ENCODE measurements at regions not wholly inside any gene's neighbourhood (a gene's known extent, or its start where the extent isn't known, plus 50 kb on each side); places are given as distances from the start of the nearest gene placed in this dataset.
"Not testable (repeated sequence)": the region's sequence is repeated elsewhere in the genome, so short reads cannot be mapped to it uniquely, and the experiment has no call there.

DNA sequence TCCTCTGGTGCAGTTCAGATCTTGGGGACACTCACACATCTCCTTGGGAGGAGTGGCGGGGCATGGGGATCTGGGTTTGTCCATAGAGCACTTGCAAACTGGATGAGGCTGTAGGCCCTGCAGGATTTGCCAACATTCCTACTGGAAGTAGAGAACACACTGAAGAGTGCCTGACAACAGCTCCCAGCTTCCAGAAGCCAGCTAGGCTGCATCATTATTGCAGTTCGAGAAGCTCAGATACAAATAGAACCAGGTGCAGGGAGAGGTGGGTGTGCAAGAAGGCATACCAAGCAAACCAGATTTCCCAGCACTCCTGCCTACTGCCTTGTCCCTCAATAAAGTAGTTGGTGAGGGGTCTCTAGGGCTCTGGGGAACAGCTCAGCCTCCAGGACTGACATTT lies 52.5 kb downstream of the RHOB start:
- no peak for DNase-seq

DNA sequence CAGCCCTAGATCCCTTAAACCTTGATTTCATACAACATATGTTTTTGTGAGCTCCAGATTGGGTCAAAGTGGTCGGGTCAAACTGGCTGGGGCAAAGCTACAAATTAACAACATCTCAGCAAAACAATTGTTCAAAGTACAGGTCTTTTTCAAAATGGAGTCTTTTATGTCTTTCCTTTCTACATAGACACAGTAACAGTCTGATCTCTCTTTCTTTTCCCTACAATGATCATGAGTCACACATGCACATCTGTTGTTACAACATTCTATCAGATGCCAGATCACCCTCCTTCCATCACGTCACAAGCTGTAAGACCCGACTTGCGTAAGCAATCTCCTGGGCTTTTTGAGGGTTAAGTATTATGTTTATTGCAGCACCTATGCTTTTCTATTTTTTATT lies 55.1 kb downstream of the RHOB start:
- DNase-seq = peak; percentile 65 to 67

DNA sequence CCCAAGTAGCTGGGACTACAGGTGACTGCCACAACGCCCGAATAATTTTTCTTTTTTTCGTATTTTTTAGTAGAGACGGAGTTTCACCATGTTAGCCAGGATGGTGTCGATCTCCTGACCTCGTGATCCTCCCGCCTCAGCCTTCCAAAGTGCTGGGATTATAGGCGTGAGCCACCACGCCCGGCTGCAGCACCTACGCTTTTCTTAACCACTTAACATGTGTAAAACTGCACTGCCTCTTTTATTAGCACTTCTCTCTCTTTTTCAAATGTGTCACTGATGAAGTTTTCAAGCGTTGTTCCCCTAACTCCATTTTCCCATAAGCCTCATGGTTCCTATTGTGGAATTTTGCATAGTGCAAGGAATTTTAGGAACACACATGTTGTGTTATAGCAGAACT lies 55.6 kb downstream of the RHOB start:
- DNase-seq = not testable (repeated sequence)

DNA sequence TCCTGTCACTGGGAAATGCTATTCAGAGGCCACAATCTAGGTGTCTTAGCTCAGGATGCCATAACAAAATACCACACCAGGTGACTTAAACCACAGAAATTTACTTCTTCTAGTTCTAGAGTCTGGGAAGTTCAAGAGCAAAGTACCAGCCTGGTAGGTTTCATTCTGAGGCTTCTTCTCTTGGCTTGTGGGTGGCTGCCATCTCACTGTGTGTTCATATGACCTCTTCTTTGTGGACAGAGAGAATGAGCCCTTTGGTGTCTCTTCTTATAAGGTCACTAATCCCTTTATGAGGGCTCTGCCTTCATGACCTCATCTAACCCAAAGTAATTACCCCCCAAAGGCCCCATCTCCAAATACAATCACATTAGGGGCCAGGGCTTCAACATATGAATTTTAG lies 57.3 kb downstream of the RHOB start:
- no peak for DNase-seq

DNA sequence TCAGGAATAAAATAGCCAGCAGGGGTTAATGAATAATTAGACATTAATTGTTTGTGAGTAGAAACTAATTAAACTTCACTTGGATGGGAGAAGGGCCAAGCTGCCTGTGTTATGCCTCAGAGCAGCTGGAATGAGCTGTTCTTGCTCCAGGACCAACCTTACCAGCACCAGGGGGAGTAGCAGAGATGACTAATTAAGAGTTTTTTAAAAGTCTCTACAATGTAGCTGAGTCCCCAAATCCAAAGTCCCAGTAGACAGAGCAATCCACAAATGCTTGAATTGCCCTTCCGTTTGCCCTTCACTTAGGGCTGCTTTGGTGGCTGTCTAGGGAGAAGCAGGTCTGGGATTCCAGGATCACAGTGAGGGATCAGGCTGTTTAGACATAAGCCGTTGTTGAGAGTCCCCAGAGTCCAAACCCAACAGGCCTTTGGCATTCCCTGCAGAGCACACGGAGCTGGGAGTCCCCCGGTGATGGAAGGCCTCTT lies 59.4 kb downstream of the RHOB start:
- no peak for DNase-seq

DNA sequence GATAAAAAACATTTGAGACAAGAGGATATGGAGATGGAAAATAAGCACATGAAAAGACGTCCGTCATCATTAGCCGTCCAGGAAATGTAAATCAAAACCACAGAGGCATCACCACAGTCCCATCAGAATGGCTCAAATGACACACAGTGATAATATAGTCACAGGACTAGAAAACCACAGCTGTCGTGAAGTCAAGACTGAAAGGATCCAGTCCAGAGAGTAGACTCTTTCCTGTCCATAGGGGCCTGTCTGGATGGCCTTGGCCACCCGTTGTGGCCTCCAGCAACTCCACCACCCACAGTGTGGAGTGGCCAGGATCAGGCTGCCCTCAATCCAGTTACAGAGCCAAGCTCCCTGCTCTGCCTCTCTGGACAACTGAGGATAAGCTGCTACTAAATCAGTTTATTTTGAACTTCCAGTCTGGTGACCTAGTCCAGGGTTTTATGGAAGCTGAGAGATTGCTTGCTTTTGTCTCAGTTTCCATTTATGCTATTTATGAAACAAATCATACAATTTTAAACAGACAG lies 60.4 kb downstream of the RHOB start:
- DNase-seq = peak; percentile 51 to 52

DNA sequence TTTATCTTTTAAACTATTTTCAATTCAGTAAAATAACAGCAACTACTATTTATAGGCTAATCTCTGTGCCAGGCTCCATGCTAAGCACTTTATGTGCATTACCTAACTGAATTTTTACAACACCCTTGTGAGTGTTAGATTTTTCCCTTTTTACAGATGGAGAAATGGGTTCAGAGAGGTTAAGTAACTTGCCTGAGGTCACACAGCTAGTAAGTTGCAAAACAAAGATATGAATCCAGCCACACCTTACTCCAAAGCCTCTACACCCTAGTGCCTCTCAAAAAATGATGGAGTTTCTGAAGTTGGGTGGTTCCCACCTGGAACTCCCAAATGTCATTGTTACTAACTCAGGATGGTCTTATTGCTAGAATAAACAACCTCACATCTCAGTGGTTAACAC lies 60.8 kb downstream of the RHOB start:
- no peak for DNase-seq

DNA sequence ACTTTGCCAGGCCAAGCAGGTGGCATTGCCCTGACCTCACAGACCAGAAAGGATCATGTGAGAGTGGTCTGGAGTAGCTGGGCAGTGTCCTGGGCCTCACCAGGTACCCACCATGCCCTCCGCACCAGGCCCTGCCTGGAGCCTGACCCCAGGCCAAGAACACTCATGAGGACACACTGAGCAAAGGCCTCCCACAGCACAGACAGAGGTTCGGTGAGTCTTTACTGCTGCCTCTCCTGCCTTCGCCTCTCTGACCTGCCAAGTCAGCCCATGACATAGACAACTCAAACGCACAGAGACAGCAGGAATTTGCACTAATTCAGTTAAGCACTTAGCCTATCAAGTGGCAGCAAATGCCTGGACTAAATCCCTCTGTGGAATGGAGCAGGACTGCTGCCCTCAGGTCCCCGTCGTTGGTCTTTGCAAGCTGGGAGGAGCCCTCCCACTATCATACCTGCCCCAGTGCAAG lies 62.5 kb downstream of the RHOB start:
- no peak for DNase-seq

DNA sequence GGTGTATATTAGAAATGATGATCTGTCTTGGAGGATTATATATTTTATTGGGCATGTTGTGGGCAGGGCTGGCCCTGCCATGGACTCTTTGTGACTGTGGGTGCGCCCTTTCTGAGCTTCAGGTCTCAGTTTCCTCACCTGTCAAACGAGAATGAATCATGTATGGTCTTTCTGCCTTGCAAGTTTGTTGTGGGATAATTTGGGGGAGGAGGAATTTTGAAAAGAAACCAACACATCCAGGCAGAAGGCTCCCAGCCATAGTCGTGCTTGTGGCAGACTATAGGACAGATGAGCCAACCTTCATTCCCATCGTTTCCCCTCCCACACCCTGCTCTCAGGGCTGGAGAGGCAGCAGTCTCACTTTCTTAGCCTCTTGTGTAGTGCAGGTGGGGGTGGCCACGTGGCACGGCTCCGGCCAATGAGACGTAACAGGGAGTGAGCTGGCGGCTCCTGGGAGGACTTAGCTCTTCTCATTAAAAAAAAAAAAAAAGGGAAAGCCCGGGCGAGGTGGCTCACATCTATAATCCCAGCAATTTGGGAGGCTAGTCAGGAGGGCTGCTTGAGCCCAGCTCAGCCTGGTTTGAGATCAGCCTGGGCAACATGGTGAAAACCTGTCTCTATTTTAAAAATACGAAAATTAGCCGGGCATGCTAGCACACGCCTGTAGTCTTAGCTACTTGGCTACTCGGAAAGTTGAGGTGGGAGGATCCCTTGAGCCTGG lies 63.1 kb downstream of the RHOB start:
- DNase-seq = no peak

DNA sequence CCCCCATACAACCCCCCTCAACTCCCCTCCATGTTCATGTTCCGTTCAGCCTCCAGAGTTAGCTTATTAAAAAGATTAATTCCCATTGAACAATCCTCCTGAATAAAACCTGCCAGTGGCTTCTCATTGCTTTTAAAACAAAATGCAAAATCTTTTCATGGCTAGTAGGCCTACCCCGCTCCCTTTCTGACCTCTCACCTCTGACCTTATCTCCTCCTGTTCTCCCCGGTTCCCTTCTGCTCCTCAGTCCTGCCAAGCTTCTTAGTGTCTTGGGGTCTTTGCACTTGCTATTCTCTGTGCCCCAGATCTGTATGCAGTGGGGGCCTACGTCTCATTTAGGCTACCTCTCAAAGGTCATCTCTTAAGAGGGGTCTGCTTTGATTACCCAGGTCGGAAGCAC lies 64.3 kb downstream of the RHOB start:
- DNase-seq = no peak

DNA sequence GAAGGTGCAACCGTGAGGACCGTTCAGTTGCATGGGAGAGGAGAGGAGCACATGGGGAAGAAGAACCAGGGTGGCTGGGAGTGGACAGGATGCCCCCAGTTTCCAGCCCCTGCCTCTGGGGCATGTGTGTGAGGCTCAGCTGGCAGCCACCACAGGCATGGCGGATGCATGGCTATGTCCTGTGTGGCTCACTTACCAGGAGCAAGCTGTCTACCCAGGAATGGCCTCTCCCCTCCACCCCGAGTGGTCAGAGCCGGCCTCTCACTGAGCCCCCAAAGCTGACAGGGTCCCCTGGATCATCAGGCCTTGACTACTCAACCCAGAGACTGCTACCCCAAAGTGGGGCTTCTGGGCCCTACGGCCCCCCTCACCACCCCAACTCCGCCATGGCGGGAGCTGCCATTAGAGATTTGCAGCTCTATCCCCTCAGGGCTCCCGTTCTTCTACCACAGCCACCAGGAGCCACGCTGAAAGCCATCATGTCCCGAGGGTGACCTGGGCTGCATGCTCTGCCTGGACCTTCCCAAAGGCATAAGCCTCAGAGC lies 65.3 kb downstream of the RHOB start:
- no peak for DNase-seq

DNA sequence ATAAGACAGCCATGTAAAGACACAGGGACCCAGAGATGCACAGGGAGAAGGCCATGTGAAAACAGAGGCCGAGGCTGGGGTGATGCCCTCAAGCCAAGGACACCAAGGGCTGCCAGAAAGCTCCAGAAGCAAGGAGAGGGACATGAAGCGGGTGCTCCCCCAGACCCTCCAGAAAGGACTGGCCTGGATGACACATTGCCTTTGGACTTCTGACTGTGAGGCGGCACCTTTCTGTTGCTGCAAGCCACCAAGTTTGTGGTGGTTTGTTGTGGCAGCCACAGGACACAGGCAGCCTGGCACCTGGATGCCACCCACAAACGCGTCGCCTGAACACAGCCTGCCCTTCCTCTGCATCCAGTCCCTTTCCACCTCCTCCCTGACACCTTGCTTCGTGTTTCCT lies 67.1 kb downstream of the RHOB start:
- no peak for DNase-seq

DNA sequence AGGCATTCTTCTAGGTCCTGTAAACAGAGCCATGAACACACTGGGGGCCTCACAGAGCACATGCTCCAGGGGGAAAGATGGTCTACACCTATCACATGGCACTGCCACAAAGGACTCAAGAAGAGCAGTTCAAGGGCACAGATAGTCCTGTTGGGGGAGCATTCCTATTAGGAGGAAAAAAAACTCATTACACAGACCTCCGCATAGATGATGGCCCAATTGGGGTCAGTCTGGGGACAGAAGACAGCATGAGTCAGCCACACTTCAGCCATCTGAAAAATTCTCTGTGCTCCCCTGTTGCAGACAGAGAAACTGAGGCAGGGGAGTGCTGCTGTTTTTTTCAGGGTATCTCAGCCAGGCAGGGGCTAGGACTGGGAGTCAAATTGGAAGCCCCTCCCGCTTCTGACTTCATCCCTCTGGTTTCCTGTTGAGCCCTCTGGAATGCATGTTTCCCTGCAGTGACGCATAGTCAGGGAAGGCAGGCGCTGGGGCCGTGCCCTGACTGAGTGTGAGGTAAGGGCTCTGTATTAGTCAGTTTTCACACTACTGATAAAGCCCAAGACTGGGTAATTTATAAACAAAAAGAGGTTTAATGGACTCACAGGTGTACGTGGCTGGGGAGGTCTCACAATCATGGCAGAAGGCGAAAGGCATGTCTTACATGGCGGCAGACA lies 67.9 kb downstream of the RHOB start:
- DNase-seq = no peak

DNA sequence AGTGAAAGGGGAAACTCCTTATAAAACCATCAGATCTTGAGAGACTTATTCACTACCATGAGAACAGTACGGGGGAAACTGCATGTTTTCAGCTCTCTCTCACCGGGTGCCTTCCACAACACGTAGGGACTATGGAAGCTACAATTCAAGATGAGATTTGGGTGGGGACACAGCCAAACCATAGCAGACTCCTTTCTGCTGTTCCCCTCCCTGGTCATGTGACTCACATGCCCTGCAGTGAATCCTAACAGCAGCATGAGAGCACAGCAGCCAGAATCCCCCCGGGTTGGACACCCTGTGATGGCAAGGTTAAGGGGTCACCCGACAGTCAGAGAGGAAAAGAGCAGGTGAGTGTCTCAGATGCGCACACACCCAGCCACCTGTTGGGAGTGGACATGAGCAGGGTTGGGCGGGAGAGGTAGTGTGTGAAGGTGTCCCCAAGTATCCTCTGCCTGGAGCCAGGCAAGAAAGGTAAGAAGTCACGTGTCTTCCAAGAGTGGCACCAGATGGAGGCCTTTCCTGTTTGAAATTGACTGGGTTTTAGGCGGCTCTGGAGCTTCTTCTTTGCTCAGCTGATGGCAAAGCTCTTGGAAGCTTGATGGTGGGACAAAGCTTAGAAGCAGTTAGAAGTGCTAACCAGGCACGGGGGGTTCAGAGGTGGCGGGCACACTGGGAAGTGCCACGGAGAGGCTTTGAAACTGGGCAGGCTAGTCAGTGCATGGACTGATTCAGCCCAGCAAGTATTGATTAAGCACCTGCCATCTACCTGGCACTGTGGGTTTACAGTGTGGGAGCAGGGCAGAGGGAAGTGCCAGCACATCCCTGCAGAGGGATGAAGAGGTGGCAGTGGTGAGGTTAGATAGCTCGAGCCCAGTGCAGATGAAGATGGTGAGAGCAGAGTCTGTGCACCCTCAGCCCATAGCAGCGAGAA lies 68.7 kb downstream of the RHOB start:
- no peak for DNase-seq

DNA sequence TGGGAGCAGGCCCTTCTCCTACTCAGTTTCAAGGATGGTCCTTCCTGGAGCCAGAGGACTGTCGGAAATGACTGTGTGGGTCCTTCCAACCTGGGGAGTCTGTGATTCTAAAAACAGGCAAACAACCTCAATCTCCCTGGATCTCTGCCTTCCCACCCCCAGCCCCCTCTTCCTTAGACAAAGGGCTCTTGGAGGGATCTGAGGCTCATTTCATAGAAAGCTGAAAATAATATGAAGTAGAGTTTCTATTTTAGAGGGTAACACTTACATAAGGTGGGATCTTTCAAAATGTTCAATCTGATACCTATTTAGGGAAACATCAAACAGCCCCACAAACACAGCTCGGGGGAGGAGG lies 69.4 kb downstream of the RHOB start:
- no peak for DNase-seq

DNA sequence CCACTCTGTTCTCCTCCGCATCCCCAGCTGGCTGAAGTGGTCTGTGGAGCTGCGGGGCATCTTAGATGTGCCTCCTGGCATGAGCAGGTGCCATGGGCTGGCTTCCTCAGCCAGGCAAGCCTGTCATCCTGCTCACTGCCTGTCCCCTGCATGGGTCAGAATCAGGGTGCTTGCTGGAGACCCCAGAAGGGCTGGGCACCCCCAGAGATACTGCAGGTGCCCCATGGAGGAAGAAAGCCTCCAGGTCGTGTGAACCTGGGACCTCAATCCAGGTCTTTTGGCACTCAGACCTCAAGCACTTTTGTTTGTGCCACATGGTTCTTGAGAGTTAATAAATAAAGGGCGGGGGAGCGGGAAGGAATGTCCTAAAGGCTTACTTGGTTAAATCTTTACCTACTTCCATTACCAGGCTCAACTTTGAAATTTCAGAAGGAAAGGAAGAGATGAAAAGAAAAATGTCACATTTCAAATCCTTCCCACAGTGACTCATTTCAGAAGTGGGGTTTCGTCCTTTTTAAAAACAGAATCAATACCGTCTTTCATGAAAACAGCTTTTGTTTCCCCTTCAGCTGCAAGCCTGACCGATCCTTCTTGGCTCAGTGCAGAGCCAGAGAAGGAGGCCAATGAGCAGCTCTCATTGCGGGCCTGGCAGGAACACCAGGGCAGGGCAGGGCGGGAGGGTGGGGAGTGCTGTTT lies 69.9 kb downstream of the RHOB start:
- no peak for DNase-seq

DNA sequence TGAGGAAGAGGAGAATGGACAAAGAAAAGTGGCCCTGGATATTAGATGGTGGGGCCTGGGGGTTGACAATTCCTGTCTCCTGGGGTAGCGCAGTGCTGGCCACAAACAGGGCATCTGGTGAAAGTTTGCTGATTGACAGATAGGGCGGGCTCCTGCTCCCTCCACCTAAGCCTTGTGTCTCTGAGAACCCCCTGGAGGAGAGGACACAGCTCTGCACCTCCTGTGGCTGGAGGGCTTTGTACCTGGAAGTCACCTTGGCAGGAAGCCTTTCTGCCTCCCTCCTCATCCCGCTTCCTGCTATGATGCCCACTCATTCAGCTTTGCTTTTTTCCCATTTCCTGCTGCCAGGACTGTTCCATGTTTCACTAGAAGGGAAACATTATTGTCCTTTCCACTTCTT lies 72.4 kb downstream of the RHOB start:
- DNase-seq = no peak

DNA sequence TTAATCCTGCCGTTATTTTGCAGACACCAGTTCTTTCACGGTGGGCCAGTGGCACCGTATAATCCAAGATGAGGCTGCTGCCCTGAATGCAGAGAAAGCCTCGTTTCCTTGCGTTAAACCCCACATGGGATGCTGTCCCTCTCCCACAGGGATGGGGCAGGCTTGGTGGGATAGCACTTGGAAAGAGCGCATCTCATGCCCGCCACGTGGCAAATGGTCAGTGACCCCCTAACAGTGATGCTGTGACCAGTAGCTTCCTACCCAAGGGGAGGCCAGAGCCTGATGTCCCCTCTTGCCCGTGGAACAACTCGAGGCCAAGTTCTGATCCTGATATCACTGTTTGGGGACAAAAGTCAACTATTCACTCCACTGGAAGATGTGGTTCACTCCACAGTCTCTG lies 73.3 kb downstream of the RHOB start:
- DNase-seq = no peak

DNA sequence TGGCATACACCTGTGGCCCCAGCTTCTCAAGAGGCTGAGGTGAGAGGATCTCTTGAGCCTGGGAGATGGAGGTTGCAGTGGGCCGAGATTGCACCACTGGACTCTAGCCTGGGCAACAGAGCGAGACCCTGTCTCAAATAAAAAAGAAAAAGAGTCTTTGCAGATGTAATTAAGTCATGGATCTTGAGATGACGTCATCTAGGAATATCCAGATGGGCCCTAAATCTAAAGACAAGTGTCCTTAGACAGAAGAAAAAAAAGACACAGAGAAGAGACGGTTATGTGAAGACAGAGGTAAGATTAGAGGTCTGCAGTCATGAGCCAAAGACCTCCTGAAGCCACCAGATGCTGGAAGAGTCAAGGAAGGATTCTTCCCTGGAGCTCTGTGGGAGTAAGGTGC lies 74.3 kb downstream of the RHOB start:
- no peak for DNase-seq

DNA sequence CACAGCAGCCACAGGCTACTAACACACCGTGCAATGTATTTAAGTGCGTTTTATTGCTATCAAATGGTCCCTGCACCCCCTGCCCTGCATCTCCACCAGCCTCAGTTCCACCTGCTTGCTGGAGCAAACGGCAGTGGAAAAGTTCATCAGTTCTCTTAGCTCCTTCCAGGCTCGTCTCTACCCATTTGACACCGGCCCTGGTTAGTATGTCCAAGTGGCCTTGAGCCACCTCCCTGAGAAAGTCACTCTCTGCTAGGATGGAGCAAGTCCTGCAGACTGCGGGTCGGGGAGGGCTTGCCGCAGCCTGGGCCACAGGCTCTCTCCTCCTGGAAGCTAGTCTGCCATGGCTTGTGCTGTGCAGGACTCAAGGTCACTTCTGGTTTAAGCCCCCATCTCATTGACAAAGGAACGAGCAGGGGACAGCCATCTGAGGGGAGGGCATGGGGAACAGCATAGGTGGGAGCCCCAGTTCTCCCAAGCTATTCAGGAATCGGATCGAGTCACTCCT lies 74.9 kb downstream of the RHOB start:
- DNase-seq = no peak

DNA sequence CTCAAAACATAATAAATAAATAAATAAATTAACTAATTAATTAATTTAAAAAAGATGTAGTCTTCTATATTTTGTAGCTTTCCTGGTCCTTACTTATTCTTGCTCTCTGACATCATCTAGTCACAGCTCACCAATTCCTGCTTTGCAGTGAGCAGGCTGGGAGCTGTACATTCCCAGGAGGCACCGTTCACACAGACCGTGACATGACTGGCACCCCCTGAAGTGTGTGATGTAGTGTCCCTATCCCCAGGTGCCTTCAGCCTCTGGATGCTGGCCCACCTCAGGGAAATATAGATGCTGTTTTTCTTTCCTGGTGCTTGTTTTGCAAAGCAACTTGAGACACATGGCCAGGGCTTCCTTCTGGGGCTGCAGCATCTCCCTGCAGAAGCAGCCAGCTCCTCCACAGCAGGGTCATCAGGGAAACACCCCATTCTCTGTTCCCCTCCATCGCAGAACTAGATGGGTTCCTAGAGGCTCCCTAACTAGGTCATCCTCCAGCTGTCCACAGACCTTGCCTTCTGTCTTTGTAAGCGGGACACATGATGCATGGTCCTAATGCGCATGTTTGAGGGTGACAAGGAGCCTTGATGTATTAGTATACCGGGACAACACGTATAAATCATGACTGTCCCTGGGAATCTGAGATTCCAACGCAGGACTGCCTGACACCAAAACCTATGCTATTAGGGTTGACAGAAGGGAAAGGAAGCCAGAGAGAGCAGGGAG lies 76.4 kb downstream of the RHOB start:
- DNase-seq = no peak

All from inflammatory macrophage (primary cell).